M059J (cell line): ENCODE measurements at regions not wholly inside any gene's neighbourhood (a gene's known extent, or its start where the extent isn't known, plus 50 kb on each side); places are given as distances from the start of the nearest gene placed in this dataset.
"Not testable (repeated sequence)": the region's sequence is repeated elsewhere in the genome, so short reads cannot be mapped to it uniquely, and the experiment has no call there.

Experiments
- DNase-seq: peaks from one replicate; pipeline ENCODE4 v3.0.0-alpha.2; 2012; ENCODE audit warnings: low read depth

DNA sequence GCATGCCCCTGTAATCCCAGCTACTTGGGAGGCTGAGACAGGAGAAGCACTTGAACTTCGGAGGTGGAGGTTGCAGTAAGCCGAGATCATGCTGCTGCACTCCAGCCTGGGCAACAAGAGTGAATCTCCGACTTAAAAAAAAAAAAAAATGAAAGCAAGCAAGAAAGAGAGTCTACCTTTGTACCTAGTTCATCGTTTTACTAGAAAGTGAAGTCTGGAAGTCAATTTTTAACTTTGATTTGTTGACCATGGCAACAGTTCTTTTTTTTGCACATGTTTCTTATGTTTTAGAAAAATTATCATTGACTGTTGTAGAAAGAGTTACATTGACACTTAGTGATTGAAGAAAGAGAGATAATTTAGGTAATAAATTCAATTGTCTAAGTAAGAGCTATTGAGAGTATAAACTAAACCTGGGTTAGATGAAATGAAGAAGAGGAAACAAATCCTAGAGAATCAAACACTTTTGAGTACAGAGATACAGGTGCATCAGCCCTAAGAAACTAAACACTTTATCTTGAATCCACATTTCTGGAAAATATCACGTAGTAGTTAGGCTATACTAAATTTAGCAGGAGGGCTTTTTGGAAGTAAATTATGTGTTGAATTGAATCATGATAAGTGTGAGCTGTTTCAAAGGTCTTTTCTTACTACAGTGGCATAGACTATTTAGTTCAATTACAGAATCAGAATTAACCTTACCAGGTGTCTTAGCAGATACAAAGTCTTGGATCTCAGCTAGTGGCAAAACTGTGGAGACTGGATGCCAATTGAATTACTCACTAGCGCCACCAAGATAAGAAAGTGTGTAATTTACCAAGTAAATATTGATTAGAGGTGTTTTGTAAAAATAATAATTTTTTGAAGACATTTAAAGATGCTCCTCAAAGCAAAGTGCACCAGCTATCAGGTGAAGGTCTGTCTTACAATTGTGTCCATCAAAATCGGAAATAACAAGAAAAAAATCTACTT lies 303.4 kb upstream of the NRXN1 start:
- no peak for DNase-seq

DNA sequence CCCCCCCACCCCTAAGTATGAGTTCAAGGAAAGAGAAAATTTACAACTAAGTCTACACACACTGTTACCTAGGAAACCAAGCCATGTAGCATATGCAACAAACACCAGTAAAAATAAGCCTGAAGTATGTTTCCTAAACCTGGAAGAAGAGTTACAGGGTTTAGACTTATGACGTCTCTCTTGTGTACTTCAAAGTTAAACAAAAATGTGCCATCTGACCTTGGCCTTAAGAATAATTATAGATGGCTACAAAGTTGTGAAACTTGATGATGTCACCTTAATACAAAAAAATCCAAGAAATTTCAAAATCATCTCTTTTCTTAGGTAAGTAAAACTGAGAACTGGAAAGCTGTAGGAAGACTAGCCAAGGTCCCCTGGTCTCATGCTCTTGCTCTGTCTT lies 297.6 kb upstream of the NRXN1 start:
- DNase-seq = no peak

DNA sequence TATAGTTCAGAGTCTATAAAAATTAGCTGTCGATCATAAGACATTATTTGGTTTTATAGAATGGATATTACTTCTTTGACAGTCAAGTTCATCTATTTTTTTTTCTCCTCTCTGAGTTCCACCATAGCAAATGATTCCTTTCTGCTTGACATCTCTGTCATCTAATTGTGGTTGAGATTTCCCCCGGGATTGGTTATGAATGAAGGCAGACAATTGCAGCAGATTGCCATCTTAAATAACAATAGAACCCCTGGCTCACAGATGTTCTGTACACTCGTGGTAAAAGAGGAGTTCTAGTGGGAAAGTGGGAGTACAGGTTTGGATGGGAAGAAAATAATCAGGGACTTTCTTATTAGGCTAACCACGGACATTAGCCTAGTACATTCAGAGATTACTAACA lies 292.1 kb upstream of the NRXN1 start:
- no peak for DNase-seq

DNA sequence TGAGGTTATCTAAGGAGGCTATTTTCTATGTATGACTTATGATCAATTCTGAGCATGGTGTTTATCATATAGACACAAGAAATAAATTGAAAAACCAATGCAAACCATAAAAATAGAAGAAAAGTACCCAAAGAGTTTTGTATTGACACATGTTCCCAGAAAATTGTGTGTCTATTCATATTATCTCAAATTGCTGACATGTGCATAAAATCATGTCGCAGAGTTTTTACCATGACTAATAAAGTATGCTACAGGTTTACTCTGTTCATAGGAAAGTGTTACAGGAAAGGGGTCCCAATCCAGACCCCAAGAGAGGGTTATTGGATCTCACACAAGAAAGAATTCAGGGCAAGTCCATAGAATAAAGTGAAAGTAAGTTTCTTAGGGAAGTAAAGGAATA lies 290.7 kb upstream of the NRXN1 start:
- DNase-seq = no peak

DNA sequence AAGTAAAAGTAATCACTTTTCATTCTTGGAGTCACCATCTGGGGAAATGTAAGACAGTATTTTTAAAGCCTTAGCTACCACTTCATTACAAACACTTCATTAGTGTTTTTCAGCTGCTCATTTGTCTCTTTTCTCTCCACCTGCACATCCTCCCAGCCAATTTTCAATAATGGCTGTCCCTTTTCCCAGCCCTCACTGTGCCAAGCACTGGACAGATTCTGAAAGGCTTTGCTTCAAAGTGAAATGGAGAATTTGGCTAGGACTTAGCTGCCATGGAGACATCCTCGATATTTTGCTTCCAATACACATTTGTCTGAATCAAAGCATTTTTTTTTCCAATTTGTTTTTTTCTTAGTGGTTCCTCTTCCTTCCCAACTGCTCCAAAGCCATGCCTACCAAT lies 272.4 kb upstream of the NRXN1 start:
- DNase-seq = no peak

DNA sequence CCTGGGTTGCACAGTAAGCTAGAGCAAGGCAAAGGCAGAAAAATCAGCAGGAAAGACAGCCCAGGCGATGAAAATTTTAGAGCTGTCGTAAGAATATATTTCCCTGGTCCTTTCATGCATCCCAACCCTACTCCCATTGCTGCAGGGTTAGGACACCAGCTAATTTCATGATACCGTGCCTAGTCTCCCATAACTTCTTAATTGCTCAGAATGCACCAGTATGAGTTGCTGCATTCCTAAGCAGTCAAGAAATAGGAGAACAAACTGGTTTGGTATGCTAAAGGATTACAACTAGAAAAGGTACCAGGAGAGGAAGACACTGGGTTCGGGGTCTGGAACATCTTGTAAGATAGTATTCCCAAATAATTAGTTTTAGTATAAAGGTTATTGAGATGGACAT lies 269.4 kb upstream of the NRXN1 start:
- no peak for DNase-seq

DNA sequence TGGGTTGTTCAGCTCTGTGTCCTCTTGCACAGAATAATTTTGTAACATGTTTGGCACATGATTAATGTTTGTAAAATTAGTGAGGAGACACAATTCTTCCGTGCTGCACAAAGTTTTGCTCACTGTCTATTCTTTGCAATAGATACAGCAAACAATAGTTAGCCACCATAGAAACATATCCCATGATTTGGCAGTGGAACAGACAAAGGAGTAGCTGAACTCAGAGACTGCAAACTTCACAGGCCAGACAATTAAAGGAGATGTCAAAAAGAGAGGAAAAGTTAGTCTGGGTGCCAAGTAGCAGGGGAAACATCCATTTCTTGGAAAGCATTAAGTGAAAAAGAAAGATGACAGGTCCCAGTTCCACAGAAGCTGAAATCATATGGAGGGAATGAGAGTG lies 267.4 kb upstream of the NRXN1 start:
- no peak for DNase-seq

DNA sequence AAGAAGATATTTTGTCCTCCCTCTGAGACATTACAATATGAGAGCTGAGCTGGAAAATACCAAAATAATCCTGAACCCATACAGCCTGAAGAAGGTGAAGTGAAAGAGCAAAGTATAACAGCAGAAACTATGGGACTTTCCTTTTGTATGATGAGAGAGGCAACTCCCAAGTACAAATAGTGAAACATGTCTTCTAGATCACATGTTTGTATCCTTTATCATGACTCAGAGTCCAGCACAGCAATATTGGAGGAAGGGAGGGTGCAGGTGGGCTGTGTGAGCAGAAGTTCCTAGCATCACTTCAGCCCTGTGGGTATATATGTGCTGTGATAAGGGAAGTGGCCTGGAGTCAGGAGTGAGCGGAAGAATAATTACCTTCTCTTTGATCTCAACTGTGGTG lies 265.6 kb upstream of the NRXN1 start:
- DNase-seq = no peak

DNA sequence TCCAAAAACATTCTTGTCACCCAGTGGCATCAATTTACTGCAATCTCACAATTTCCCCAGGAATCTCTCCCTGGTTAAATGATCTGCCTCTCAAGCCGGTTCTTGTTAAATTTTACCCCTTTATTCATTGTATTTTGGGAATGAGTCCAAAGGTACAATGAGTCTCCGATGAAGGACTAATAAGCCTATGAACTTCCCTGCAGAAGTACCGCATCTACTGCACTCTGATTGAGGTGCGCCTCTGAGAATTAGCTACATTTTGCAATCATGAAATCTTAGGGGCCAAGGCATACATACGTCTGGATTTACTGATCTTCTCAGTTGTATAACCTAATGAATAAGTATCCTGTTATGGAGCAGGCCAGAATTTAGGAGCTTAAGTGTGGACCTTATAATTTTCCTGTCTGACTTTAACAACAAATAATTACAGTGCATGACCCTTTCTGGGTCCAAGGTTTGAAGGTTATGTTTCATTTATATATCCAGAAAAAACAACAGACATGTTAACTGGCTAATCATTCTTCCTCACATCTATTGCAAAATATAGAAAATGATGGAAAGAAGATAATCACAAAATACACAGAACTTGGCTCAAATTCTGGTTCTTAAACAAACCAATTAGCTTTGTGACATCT lies 261.8 kb upstream of the NRXN1 start:
- DNase-seq = no peak

DNA sequence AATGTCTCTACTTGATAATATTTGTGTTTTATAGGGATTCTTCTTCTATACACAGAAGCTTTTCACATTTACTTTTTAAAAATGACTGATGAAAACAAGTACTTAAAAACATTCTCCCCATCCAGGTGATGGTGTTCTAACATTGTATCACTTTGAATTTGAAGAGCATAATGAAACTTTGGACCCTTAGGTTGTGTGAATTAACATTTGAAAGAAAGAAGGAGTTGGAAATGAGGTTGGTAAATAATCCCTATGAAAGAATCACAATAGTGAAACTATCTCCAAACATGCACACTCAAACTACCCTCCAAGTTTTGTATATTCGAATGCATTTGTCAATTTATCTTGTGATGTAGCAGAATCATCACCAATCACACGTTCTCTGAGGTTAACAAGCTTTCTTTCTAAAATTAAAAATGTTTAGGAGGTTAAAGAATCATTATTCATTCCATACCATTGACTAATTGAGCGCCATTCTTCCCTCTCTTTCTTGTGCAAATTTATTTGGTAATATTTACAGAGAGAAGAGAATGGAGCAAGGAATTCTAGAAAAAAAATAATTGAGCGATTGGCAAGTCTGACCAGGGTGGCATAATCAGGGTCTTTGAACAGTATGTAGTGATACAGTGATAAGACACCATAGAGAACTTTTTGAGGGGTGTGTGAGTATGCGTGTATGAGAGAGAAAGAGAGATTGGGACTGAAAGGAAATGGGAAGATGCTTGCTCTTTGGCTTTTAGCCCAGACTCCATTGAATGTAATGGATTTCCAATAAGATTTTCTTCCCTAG lies 260.0 kb upstream of the NRXN1 start:
- no peak for DNase-seq

DNA sequence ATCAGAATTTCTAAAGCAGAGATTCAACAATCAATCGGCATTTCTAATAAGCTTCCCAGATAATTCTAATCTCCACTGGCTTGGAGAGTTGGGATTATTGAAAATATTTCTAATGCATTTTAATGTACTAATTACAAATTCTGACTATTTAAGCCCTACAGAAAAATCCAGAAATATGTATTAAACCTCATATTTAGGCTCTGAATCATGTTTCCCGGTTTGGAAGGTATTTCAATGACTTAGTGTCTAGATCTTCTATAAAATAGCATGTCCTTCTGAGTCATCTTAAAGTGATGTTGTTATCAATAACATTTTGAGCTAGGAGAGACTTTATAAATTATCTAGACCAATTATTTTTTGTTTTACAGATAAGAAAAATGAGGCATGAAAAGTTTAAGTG lies 258.8 kb upstream of the NRXN1 start:
- DNase-seq = no peak

DNA sequence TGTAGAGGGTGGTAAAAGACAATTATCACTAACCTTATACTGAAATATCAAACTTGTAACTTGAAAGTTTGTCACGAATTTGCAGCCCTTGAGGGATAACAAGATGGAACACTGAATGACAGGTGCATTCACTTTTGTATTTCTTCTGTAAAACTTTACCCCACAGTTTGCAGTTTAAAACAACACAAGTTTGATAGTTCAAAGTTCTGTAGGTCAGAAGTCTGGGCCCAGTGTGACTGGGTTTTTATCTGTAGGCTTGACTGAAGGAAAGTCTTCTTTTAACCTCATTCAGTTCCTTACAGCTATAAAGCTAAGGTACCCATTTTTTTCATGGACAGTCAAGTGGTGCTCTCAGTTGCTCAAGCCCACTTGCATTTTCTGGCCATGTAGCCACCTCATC lies 257.1 kb upstream of the NRXN1 start:
- DNase-seq = no peak

DNA sequence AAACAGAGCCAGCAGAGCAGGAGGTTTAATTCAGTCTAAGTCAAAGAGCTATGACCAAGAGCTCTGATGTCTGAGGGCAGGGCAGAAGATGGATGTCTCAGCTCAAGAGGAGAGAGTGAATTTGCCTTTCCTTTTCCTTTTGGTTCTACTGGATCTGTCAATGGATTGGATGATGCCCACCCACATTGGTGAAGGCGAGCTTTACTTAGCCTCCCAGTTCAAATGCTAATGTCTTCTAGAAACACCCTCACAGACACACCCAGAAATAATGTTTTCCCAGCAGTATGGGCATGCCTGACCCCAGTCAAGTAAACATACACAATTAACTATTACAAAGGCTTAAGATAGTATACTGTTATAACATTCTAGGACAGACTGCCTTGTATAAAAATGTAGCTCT lies 236.3 kb upstream of the NRXN1 start:
- no peak for DNase-seq

DNA sequence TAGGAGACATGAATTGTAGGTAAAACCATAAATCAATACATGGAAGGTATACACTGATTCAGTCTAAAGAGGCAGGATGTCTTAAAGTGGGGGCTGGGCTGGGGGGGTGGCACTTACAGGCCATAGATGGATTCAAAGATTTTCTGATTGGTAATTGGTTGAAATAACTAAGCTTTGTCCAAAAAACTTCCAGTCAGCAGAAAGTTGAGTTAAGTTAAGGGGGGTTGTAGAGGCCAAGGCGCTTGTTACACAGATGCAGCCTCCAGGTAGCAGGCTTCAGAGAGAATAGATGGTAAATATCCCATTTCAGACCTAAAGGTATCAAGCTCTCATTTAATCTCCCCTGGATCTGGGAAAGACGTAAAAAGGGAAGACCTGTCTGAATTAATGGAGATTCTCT lies 233.6 kb upstream of the NRXN1 start:
- DNase-seq = no peak

DNA sequence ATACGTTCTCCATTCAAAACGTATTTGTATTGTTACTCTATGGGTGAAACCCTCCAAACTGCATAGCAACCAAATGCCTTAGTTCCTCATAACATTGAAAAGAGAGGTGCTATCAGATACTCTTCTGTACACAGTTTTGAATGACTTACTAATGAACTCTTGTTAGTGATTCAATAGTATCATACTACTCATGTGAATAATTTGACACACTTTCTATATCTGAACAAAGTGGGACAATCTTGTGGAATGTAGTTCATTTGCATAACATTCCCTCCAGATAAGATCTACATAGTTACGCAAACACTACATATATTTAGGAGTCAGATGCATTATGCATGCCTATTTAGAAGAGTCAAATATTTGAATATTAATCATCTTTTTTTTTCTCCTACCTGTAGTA lies 232.0 kb upstream of the NRXN1 start:
- DNase-seq = no peak

DNA sequence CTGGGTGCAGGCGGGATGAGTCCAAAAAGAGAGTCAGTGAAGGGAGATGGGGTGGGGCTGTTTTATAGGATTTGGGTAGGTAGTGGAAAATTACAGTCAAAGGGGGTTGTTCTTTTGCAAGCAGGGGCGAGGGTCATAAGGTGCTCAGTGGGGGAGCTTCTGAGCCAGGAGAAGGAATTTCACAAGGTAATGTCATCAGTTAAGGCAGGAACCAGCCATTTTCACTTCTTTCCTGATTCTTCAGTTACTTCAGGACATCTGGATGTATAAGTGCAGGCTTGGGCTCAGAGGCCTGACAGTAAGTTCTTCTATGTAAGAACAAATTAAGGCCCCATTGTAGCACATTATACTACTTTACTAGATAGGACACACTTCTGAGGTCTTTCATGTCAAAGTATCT lies 231.2 kb upstream of the NRXN1 start:
- not testable (repeated sequence) for DNase-seq

DNA sequence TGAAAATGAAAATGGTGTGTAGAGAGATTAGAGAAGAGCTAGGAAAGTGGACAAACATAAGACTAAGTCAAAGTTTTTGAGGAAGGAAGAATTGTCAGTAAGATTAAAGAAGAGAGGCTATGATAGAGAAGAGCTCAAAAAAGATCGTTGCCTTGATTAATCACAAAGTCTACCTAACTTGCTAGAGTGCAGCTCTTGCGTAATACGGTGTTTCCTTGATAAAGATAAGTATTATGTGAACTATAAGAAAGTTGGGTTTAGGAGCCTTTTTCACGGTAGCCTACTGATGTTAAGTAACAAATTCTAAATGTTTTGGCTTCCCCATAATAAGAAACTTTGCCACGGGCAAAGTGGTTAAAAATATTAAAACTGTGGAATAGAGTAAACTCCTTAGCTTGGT lies 226.4 kb upstream of the NRXN1 start:
- DNase-seq = no peak

DNA sequence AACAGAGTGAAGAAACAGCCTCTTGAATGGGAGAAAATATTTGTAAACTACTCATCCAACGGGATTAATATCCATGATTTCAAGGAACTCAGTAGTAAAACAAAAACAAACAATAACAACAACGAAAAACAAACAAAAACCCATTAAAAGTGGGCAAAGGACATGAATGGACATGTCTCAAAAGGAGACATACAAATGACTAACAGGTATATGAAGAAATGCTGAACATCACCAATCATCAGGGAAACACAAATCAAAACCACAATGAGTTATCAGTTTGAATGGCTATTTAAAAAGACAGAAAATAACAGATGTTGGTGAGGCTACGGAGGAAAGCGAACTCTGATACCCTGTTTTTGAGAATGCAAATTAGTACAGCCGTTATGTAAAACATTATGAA lies 224.8 kb upstream of the NRXN1 start:
- no peak for DNase-seq

DNA sequence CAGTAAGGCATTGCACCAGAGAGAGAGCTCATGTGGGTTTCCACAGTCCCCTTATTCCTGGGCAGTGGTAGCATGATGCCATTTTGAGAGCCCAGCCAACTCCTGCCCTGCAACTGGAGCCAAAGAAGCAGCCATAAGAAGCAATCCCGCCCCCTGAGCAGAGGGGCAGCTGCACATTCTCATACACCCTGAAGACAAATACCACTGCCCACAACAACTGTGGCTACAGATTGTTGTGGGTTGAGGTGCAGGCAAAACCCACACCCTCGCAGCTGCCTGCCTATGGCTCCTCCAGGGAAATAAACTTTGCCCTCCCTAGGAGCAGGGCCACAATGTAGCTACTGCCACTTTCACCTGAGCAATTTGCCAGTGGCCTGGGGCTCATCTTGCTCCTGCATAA lies 219.4 kb upstream of the NRXN1 start:
- DNase-seq = no peak

DNA sequence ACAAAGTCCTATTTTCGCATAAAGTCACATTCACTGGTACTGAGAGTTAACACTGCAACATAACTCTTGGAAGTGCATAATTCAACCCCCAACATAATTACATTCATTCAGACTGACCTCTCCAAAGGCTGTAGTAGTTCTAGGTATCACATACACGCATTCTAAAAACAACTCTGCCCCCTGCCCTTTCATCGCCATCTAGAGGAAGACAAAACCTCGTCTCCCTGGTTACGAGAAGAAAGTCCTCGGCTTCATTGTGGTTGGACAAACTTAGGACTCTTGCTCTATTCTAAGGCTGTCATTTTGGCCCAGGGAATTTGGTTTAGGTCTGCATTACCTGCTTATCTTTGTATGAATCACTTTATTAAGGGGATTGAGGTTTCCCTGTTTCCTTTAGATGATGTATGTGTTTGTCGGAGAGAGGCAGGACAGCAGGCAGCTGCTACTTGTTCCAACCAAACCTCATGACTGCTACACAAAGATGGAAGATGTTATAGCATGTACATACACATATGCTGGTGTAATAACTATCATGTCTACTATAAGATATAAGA lies 215.4 kb upstream of the NRXN1 start:
- DNase-seq = no peak

DNA sequence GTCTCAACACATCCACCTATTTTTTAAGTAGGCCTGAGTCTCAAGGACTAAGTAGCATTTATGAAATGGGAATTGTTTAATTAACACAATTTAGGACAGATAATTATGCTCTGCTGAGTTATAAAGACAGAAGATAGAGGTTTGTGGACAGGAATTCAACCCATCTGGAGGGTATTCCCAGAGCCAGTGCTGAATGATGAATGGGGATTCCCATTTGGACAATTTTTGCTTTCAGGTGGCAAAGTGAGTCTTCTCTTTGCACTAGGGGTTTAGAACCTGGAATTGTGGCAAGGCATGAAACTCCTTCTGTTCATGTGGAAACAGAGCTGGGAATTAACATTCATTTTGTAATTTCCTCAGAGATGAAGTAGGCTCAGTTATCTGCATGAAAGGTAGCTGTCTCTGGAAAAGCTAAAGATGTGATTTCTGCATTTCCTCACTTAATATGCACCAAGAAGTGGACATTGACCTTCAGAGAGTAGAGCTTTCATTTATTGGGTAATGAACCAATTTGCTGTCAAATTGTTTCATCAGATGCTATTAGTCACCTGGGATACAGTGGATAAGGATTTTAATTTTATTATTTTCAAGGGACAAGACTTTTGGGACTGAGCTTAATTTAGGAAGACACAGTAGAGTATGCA lies 212.1 kb upstream of the NRXN1 start:
- DNase-seq = no peak
